Ovary (tissue), 3 donors: ENCODE measurements at regions not wholly inside any gene's neighbourhood (a gene's known extent, or its start where the extent isn't known, plus 50 kb on each side); places are given as distances from the start of the nearest gene placed in this dataset.

ENCODE experiments used
- CTCF ChIP-seq, 3 donors: fragments of 450-650 bp in 2 of 3; fragments of 200-600 bp in 1 of 3; IDR thresholded peaks; one replicate each; pipeline versions ENCODE4 v1.5.1 to v1.8.0; 2016 to 2022; ENCODE audit warnings: antibody characterized with exemption in 3 of 3, mild to moderate bottlenecking in 1 of 3
- EP300 ChIP-seq: sonication (generic); formaldehyde crosslinking; IDR thresholded peaks from one replicate; pipeline ENCODE4 v1.6.1; 2017; ENCODE audit warnings: antibody characterized with exemption
- POLR2A ChIP-seq: fragments of 450-650 bp; IDR thresholded peaks from one replicate; pipeline ENCODE4 v1.6.1; 2017; ENCODE audit warnings: antibody characterized with exemption, mild to moderate bottlenecking, moderate library complexity
- donor health status: DM: no; HTN: no; CAD: no.

- TF ChIP-seq CTCF (IDR thresholded peaks at IDR 0.05): no peak
- no peak for TF ChIP-seq POLR2A
- no peak for TF ChIP-seq EP300
Measured at GRCh38 chr2:183250061-183250460, 125.8 kb downstream of the NUP35 start.
